LNCaP clone FGC (cell line): ENCODE measurements at regions not wholly inside any gene's neighbourhood (a gene's known extent, or its start where the extent isn't known, plus 50 kb on each side); places are given as distances from the start of the nearest gene placed in this dataset.
"Not testable (repeated sequence)": the region's sequence is repeated elsewhere in the genome, so short reads cannot be mapped to it uniquely, and the experiment has no call there.

Experiments used
- DNase-seq: peaks from one replicate; pipeline ENCODE4 v3.0.0-alpha.2; 2011; ENCODE audit warnings: low read depth
- H3K4me3 ChIP-seq: 2 replicates; pipeline ENCODE4 v1.5.1; 2011; ENCODE audit warnings: mild to moderate bottlenecking, low read depth, low read length, control low read depth
- CTCF ChIP-seq: IDR thresholded peaks from 2 replicates; pipeline ENCODE4 v1.5.1; 2012; ENCODE audit warnings: mild to moderate bottlenecking; ENCODE audit not compliant: control insufficient read depth, insufficient read depth; ENCODE audit errors: extremely low read depth

- no peak for DNase-seq
These were observed 133.7 kb downstream of the ATL2 start for GRCh38 chr2:38243186-38243880.

GRCh38 chr2:38239452-38239851, 137.6 kb downstream of the ATL2 start:
- TF ChIP-seq CTCF, result no peak
- no peak for DNase-seq

More at GRCh38 chr2:38243186-38243880, 133.7 kb downstream of the ATL2 start:
- no peak overlapping the region for H3K4me3 ChIP-seq
- no peak for TF ChIP-seq CTCF

GRCh38 chr2:38238705-38239104, 138.4 kb downstream of the ATL2 start:
- not testable (repeated sequence) for H3K4me3 ChIP-seq, DNase-seq

More at GRCh38 chr2:38239452-38239851, 137.6 kb downstream of the ATL2 start:
- no peak overlapping the region for H3K4me3 ChIP-seq

GRCh38 chr2:38237311-38237710, 139.8 kb downstream of the ATL2 start:
- DNase-seq, result no peak
- no peak for TF ChIP-seq CTCF
- no peak overlapping the region for H3K4me3 ChIP-seq

- no peak overlapping the region for H3K4me3 ChIP-seq
- no peak for DNase-seq
- no peak for TF ChIP-seq CTCF
These were observed 143.7 kb downstream of the ATL2 start for GRCh38 chr2:38233231-38233983.

- no peak for TF ChIP-seq CTCF
- H3K4me3 ChIP-seq, result no peak overlapping the region
- DNase-seq, result no peak
These were observed 144.6 kb downstream of the ATL2 start for GRCh38 chr2:38232454-38232853.

- H3K4me3 ChIP-seq, result no peak overlapping the region
- TF ChIP-seq CTCF, result no peak
- DNase-seq, result no peak
These were observed 146.3 kb downstream of the ATL2 start for GRCh38 chr2:38230756-38231155.
